Spinal cord (tissue), 9 donors: ENCODE measurements at regions not wholly inside any gene's neighbourhood (a gene's known extent, or its start where the extent isn't known, plus 50 kb on each side); places are given as distances from the start of the nearest gene placed in this dataset.

ENCODE experiments used
- DNase-seq, 6 donors: peaks; one replicate each; pipeline versions ENCODE4 v3.0.0 to v3.0.0-alpha.2; 2013 to 2015; ENCODE audit warnings: low spot score in 6 of 6, low read depth in 4 of 6
- H3K27ac ChIP-seq: one replicate; pipeline ENCODE4 v1.5.1; 2013; ENCODE audit warnings: low read depth, low read length, control low read depth
- H3K27me3 ChIP-seq: one replicate; pipeline ENCODE4 v1.6.1; 2013; ENCODE audit warnings: low read length; ENCODE audit not compliant: control insufficient read depth, insufficient read depth
- H3K36me3 ChIP-seq: one replicate; pipeline ENCODE4 v1.6.1; 2013; ENCODE audit warnings: low read length; ENCODE audit not compliant: control insufficient read depth, insufficient read depth
- H3K4me1 ChIP-seq: one replicate; pipeline ENCODE4 v1.6.1; 2013; ENCODE audit warnings: low read length; ENCODE audit not compliant: control insufficient read depth, insufficient read depth
- H3K4me3 ChIP-seq: one replicate; pipeline ENCODE4 v1.5.1; 2013; ENCODE audit warnings: low read depth, low read length, control low read depth
- H3K9me3 ChIP-seq: one replicate; pipeline ENCODE4 v1.6.1; 2013; ENCODE audit warnings: low read length; ENCODE audit not compliant: control insufficient read depth, insufficient read depth
- WGBS: methylation state at CpG from one replicate; pipeline ENCODE4 v1.1.5; 2013; ENCODE audit warnings: missing lambda C conversion rate; ENCODE audit not compliant: insufficient coverage; 5-methylcytosine and 5-hydroxymethylcytosine counted together
- donor health status: healthy.

GRCh38 chr6:170207586-170208181 lies 83.2 kb downstream of the DLL1 start:
- Histone ChIP-seq H3K4me3 (no peak overlapping the region), H3K27ac (no peak overlapping the region), H3K36me3 (peaks cover 2% of the 10 kb centered on the region), H3K27me3 (no peaks in the 10 kb centered on the region), H3K4me1 (peaks cover 12% of the 10 kb centered on the region), H3K9me3 (no peaks in the 10 kb centered on the region)
- peak in 2 of 6 donors; percentile 27 to 42 for DNase-seq
- WGBS = 73% methylated on average over 5 of the region's 10 CpGs

DNA sequence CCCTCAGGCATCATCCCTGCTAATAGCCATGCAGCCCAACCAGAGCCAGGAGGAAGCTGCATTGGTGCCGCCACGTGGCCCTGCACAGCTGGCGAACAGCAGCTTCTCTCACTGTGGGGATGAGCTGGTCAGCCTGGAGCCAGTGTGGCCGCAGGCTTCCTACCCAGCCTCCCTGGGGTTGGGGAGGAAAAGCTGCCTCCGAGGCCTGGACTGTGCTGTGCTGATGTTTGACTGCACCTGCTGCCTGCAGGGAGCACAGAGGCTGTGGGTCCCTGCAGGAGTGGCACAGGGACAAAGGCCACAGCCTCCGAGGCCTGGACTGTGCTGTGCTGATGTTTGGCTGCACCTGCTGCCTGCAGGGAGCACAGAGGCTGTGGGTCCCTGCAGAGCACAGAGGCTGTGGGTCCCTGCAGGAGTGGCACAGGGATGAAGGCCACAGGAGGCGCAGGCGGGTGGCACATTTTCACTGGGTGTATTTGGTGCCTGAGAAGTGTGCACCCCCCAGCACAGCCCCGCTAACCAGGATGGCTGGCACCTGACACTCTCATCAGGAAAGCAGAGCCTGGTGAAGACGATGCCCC lies 83.9 kb downstream of the DLL1 start:
- peaks cover 2% of the 10 kb centered on the region for H3K36me3 ChIP-seq

GRCh38 chr6:170206317-170206621 lies 84.6 kb downstream of the DLL1 start:
- Histone ChIP-seq H3K27me3 (no peaks in the 10 kb centered on the region), H3K36me3 (peaks cover 2% of the 10 kb centered on the region), H3K4me3 (no peak overlapping the region), H3K9me3 (no peaks in the 10 kb centered on the region), H3K4me1 (peaks cover 12% of the 10 kb centered on the region), H3K27ac (no peak overlapping the region)
- 94% methylated on average over 4 of the region's 4 CpGs for WGBS
- DNase-seq = no peak

More for the DNA sequence above, 83.9 kb downstream of the DLL1 start:
- DNase-seq = no peak
- 83% methylated on average over 10 of the region's 10 CpGs for WGBS
- Histone ChIP-seq H3K4me1 (peaks cover 12% of the 10 kb centered on the region), H3K4me3 (no peak overlapping the region), H3K9me3 (no peaks in the 10 kb centered on the region), H3K27ac (no peak overlapping the region), H3K27me3 (no peaks in the 10 kb centered on the region)

- H3K4me3 ChIP-seq = no peak overlapping the region
- peaks cover 12% of the 10 kb centered on the region for H3K4me1 ChIP-seq
- peaks cover 2% of the 10 kb centered on the region for H3K36me3 ChIP-seq
- H3K27ac ChIP-seq = no peak overlapping the region
- DNase-seq = peak in 1 of 6 donors; percentile 39
- no peaks in the 10 kb centered on the region for H3K27me3 ChIP-seq
- WGBS = 87% methylated on average over 13 of the region's 14 CpGs
- H3K9me3 ChIP-seq = no peaks in the 10 kb centered on the region
Measured at GRCh38 chr6:170205534-170206316, 85.2 kb downstream of the DLL1 start.

DNA sequence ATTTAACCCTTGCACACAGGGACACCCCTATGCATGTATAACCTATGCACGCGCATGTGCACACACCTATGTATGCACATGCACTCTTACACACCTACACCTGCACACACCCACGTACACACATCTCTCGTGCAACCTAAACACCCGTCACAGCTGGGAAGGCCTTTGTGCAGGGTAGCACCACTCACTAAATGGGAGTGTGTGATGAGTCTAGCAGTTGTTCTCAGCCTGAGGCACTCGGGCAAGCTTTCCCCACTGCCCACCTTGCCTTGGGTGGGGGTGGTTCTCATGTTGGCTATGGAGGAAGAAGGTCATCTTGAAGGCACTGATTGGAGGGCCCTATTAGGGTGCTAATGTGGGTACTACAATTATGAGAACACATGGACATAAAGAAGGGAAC lies 85.8 kb downstream of the DLL1 start:
- H3K36me3 ChIP-seq = peaks cover 2% of the 10 kb centered on the region
- DNase-seq = no peak
- no peaks in the 10 kb centered on the region for H3K9me3 ChIP-seq
- no peak overlapping the region for H3K27ac ChIP-seq
- WGBS = 67% methylated on average over 3 of the region's 6 CpGs
- no peaks in the 10 kb centered on the region for H3K27me3 ChIP-seq
- no peak overlapping the region for H3K4me3 ChIP-seq
- peaks cover 12% of the 10 kb centered on the region for H3K4me1 ChIP-seq

DNA sequence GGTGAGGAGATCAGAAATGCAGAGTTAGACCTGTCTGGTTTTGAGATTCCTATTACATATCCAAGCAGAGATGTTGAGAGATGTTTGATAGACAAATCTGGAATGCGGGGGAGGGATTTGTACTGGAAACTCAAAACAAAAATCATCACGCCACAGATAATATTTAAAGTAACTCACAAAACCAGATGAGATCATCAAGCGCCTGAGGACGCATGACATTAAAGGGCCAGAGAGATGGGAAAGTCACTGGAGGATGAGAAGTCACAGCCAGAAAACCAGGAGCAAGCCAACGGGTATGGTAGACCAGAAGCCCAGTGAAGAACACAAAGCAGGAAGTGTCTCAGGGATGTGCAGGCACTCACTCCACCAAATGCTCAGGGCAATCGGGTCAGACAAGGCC lies 87.7 kb downstream of the DLL1 start:
- H3K27me3 ChIP-seq = no peaks in the 10 kb centered on the region
- WGBS = 93% methylated on average over 3 of the region's 6 CpGs

DNA sequence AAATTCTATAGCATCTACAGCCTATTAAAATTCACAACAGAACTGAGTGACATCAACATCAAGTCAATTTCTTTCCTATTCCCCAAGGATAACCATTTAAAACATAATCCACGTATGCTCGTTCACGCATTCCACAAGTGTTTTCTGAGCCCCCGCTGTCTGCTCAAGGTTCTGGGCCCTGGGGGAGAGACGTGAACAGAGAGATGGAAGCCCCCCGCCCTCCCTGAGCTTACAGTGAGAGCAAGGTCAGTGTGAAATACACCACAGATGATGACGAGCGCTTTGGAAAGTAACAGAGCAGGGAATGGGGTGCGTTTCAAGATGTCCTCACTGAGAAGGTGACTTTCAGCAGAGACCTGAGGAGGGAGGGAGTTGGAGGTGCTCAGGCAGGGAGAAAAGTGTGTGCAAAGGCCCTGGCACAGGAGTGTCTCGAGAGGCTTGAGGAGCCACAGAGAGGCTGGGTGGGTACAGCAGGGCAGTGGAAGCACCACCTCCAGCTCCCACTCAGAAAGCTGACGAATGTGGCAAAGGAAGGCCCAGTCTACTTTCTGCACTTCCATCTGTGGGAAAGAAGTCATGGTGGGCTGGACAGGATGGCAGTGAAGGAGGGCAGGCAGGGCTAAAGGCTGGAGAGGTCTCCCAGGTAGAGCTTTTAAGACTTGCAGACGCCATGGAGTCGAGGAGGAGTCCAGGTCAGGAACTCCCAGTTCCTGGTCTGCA lies 88.3 kb downstream of the DLL1 start:
- DNase-seq = no peak
- Histone ChIP-seq H3K9me3 (no peaks in the 10 kb centered on the region), H3K4me1 (peaks cover 3% of the 10 kb centered on the region), H3K36me3 (no peaks in the 10 kb centered on the region), H3K27ac (no peak overlapping the region), H3K4me3 (no peak overlapping the region), H3K27me3 (no peaks in the 10 kb centered on the region)
- WGBS = 76% methylated on average over 13 of the region's 13 CpGs

More for the DNA sequence above, 87.7 kb downstream of the DLL1 start:
- no peak overlapping the region for H3K4me3 ChIP-seq
- peaks cover 7% of the 10 kb centered on the region for H3K4me1 ChIP-seq
- DNase-seq = no peak
- no peaks in the 10 kb centered on the region for H3K36me3 ChIP-seq
- H3K27ac ChIP-seq = no peak overlapping the region
- H3K9me3 ChIP-seq = no peaks in the 10 kb centered on the region

GRCh38 chr6:170201361-170201760 lies 89.5 kb downstream of the DLL1 start:
- Histone ChIP-seq H3K36me3 (no peaks in the 10 kb centered on the region), H3K4me3 (no peak overlapping the region), H3K4me1 (no peaks in the 10 kb centered on the region), H3K27me3 (no peaks in the 10 kb centered on the region), H3K27ac (no peak overlapping the region), H3K9me3 (no peaks in the 10 kb centered on the region)
- no peak for DNase-seq
- WGBS = 97% methylated on average over 7 of the region's 8 CpGs

DNA sequence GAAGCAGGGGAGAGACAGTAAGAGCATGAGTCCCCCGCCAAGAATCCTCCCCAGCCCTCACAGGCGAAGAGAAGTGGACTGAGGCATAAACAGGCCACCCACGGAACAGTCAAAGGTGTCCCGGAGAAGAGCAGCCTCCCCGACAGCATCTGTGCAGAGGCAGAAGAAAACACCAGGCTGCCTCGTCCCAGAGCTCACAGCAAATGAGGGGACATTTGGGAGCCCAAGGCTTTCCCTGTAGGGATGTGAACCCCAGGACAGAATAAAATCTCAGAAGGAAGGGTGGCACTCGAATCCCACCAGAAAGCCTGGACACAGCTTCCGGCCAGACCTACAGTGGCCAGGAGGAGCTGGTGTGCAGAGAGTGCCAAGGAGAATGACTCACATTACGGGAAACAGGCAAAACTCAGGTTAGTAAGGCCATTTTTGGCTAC lies 90.4 kb downstream of the DLL1 start:
- H3K27me3 ChIP-seq = no peaks in the 10 kb centered on the region
- no peak for DNase-seq
- no peaks in the 10 kb centered on the region for H3K36me3 ChIP-seq
- 83% methylated on average over 8 of the region's 9 CpGs for WGBS
- no peaks in the 10 kb centered on the region for H3K4me1 ChIP-seq
- H3K9me3 ChIP-seq = peaks cover 6% of the 10 kb centered on the region
- no peak overlapping the region for H3K27ac ChIP-seq
- no peak overlapping the region for H3K4me3 ChIP-seq
